Ishikawa (cell line): ENCODE measurements at regions not wholly inside any gene's neighbourhood (a gene's known extent, or its start where the extent isn't known, plus 50 kb on each side); places are given as distances from the start of the nearest gene placed in this dataset.

Experiments
- CEBPB ChIP-seq: IDR thresholded peaks from 2 replicates; pipeline ENCODE4 v1.6.1; 2012
- CREB1 ChIP-seq: IDR thresholded peaks from 2 replicates; pipeline ENCODE4 v1.6.1; 2012; ENCODE audit warnings: low read depth
- EGR1 ChIP-seq: IDR thresholded peaks from 2 replicates; pipeline ENCODE4 v1.6.1; 2012
- EP300 ChIP-seq: IDR thresholded peaks from 2 replicates; pipeline ENCODE4 v1.6.1; 2012; ENCODE audit warnings: borderline replicate concordance
- FOXM1 ChIP-seq: IDR thresholded peaks from 2 replicates; pipeline ENCODE4 v1.6.1; 2012; ENCODE audit warnings: low read depth, borderline replicate concordance
- MAX ChIP-seq: IDR thresholded peaks from 2 replicates; pipeline ENCODE4 v1.6.1; 2012
- RAD21 ChIP-seq: IDR thresholded peaks from 2 replicates; pipeline ENCODE4 v1.6.1; 2012; ENCODE audit warnings: low read depth
- TAF1 ChIP-seq: IDR thresholded peaks from 2 replicates; pipeline ENCODE4 v1.6.1; 2012; ENCODE audit warnings: low read depth, mild to moderate bottlenecking
- TCF12 ChIP-seq: IDR thresholded peaks from 2 replicates; pipeline ENCODE4 v1.6.1; 2012; ENCODE audit warnings: low read depth
- TEAD4 ChIP-seq: IDR thresholded peaks from 2 replicates; pipeline ENCODE4 v1.6.1; 2012
- YY1 ChIP-seq: IDR thresholded peaks from 2 replicates; pipeline ENCODE4 v1.6.1; 2012; ENCODE audit warnings: low read depth
- TF ChIP-seq, protein P1 (sequence below): IDR thresholded peaks from 2 replicates; pipeline ENCODE4 v1.6.1; 2012; ENCODE audit warnings: low read depth, mild to moderate bottlenecking

DNA sequence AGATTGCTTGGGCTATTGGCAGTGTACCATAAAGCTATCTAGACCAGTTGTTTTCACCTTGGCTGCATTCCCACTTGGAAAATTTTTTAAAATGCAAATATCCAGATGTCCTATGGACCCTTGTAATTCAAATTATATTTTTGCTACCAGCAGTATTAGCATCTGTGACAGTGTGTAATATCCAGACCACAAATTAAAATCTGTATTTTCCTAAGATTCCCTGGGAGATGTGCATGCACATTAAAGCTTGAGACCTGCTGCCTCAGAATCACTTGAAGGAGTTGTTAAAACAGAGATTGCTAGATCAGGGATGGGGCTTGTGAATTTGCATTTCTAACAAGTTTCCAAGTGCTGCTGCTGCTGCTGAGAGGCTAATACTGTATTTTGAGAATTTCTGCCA, 381.2 kb upstream of the PDE4D start:
- TF ChIP-seq, protein P1, sequence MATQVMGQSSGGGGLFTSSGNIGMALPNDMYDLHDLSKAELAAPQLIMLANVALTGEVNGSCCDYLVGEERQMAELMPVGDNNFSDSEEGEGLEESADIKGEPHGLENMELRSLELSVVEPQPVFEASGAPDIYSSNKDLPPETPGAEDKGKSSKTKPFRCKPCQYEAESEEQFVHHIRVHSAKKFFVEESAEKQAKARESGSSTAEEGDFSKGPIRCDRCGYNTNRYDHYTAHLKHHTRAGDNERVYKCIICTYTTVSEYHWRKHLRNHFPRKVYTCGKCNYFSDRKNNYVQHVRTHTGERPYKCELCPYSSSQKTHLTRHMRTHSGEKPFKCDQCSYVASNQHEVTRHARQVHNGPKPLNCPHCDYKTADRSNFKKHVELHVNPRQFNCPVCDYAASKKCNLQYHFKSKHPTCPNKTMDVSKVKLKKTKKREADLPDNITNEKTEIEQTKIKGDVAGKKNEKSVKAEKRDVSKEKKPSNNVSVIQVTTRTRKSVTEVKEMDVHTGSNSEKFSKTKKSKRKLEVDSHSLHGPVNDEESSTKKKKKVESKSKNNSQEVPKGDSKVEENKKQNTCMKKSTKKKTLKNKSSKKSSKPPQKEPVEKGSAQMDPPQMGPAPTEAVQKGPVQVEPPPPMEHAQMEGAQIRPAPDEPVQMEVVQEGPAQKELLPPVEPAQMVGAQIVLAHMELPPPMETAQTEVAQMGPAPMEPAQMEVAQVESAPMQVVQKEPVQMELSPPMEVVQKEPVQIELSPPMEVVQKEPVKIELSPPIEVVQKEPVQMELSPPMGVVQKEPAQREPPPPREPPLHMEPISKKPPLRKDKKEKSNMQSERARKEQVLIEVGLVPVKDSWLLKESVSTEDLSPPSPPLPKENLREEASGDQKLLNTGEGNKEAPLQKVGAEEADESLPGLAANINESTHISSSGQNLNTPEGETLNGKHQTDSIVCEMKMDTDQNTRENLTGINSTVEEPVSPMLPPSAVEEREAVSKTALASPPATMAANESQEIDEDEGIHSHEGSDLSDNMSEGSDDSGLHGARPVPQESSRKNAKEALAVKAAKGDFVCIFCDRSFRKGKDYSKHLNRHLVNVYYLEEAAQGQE, result no peak
- TF ChIP-seq RAD21 (no peak), EP300 (no peak), TAF1 (no peak), FOXM1 (no peak), TEAD4 (no peak), YY1 (no peak), CREB1 (no peak), CEBPB (no peak), EGR1 (no peak), MAX (no peak), TCF12 (no peak)
